ENCODE measurements at regions not wholly inside any gene's neighbourhood (a gene's known extent, or its start where the extent isn't known, plus 50 kb on each side); places are given as distances from the start of the nearest gene placed in this dataset.

DNA sequence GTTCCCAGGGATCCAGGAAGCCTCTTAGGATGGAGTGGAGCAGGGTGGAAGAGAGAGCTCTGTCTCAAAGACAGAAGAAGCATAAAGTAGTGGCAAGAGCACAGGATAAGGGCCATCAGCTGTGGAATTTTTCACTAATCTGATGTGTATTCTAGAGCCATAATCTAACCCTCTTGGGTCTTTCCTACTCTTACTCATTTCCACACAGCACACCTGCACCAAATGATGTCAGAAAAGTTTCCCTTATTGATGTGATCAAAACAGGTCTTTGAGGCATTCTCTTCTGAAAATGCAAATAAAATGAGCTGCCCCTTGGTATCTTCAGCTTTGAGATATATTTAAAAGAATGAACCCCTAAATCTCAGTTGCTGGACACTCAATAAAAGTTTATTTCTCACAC, 415.1 kb upstream of the CHST9 start:
- Histone ChIP-seq H3K4me3 (ENCODE audit: insufficient read depth, low read depth, low read length) (no peak overlapping the region), H3K14ac (replicated peaks; ENCODE audit: low read depth, low read length) (no peak overlapping the region), H4K8ac (ENCODE audit: low read depth in 2 of 2, low read length in 2 of 2) (no peak overlapping the region), H2BK20ac (ENCODE audit: low read depth, low read length) (no peak overlapping the region), H2BK120ac (ENCODE audit: low read depth, low read length) (no peak overlapping the region), H2AK9ac (replicated peaks; ENCODE audit: low read depth, low read length, poor library complexity) (no peak overlapping the region), H3K36me3 (ENCODE audit: control insufficient read depth, insufficient read depth, low read length) (no peaks in the 10 kb centered on the region), H3K4me1 (ENCODE audit: control insufficient read depth, insufficient read depth, low read length) (no peaks in the 10 kb centered on the region), H3K27me3 (ENCODE audit: control insufficient read depth, insufficient read depth, low read length) (no peaks in the 10 kb centered on the region), H4K20me1 (ENCODE audit: insufficient read depth, low read length) (no peaks in the 10 kb centered on the region), H3K9me3 (ENCODE audit: control insufficient read depth, insufficient read depth, low read length) (no peaks in the 10 kb centered on the region), H3K9ac (ENCODE audit: low read depth, low read length) (no peak overlapping the region), H3K79me1 (ENCODE audit: low read depth in 1 of 2, low read length in 2 of 2) (no peaks in the 10 kb centered on the region), H3K4ac (ENCODE audit: low read depth, low read length) (no peak overlapping the region), H2BK15ac (ENCODE audit: low read depth, low read length) (no peak overlapping the region), H2AK5ac (ENCODE audit: low read depth, low read length) (no peak overlapping the region), H4K91ac (ENCODE audit: insufficient read depth, low read depth, low read length) (no peak overlapping the region), H2BK5ac (ENCODE audit: low read depth, low read length, poor library complexity, severe bottlenecking) (no peak overlapping the region), H3K4me2 (ENCODE audit: low read depth, low read length) (no peak overlapping the region), H3K18ac (ENCODE audit: low read depth, low read length) (no peak overlapping the region), H3K27ac (ENCODE audit: insufficient read depth, low read length) (no peak overlapping the region), H3K56ac (ENCODE audit: extremely low read depth, insufficient read depth, low read length) (no peak overlapping the region), H4K5ac (ENCODE audit: low read depth, low read length) (no peak overlapping the region), H3K9me1 (ENCODE audit: insufficient read depth, low read length) (no peaks in the 10 kb centered on the region), H3K23ac (ENCODE audit: low read depth, low read length) (no peak overlapping the region), H2AFZ (replicated peaks; ENCODE audit: low read length, poor library complexity) (no peak overlapping the region)
- in situ Hi-C loops (cut with MboI; ENCODE audit: low sequenced_read_pairs) (loop anchor here (10.0 kb wide), 1 partner anchor 595 kb away; no protein-coding TSS in a partner anchor), dilution Hi-C loops (cut with HindIII; ENCODE audit: low sequenced_read_pairs, unreplicated experiment) (no loop called here), intact Hi-C loops (cut with micrococcal nuclease) (loop anchor here (10.0 kb wide), 3 partner anchors 415 to 1545 kb away; no protein-coding TSS in a partner anchor)
- BruUV-seq (replicated peaks), result no TSS peak
- TF ChIP-seq RFX5 (IDR thresholded peaks at IDR 0.05; ENCODE audit: low read depth, low read length) (no peak), SMC3 (IDR thresholded peaks at IDR 0.05; ENCODE audit: low read depth, low read length) (no peak), NFE2L2 (IDR thresholded peaks at IDR 0.05; ENCODE audit: low read depth, low read length) (no peak), MAZ (IDR thresholded peaks at IDR 0.05; ENCODE audit: borderline replicate concordance, low read depth, low read length) (no peak), CEBPB (IDR thresholded peaks at IDR 0.05; ENCODE audit: low read depth, low read length) (no peak), RAD21 (IDR thresholded peaks at IDR 0.05; ENCODE audit: low read length) (no peak), FOS (IDR thresholded peaks at IDR 0.05; ENCODE audit: low read depth, low read length) (no peak), BHLHE40 (IDR thresholded peaks at IDR 0.05; ENCODE audit: low read depth, low read length) (no peak), MXI1 (IDR thresholded peaks at IDR 0.05; ENCODE audit: borderline replicate concordance, low read depth, low read length) (no peak), MAFK (IDR thresholded peaks at IDR 0.05; ENCODE audit: low read depth, low read length) (no peak), POLR2A (IDR thresholded peaks at IDR 0.05; ENCODE audit: low read depth, low read length) (no peak), CHD1 (IDR thresholded peaks at IDR 0.05; ENCODE audit: low read depth, low read length) (no peak)
- TF ChIP-seq, protein P1, sequence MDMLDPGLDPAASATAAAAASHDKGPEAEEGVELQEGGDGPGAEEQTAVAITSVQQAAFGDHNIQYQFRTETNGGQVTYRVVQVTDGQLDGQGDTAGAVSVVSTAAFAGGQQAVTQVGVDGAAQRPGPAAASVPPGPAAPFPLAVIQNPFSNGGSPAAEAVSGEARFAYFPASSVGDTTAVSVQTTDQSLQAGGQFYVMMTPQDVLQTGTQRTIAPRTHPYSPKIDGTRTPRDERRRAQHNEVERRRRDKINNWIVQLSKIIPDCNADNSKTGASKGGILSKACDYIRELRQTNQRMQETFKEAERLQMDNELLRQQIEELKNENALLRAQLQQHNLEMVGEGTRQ (IDR thresholded peaks at IDR 0.05; ENCODE audit: low read depth, low read length), result no peak
- TF ChIP-seq, protein P2, sequence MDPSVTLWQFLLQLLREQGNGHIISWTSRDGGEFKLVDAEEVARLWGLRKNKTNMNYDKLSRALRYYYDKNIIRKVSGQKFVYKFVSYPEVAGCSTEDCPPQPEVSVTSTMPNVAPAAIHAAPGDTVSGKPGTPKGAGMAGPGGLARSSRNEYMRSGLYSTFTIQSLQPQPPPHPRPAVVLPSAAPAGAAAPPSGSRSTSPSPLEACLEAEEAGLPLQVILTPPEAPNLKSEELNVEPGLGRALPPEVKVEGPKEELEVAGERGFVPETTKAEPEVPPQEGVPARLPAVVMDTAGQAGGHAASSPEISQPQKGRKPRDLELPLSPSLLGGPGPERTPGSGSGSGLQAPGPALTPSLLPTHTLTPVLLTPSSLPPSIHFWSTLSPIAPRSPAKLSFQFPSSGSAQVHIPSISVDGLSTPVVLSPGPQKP (IDR thresholded peaks at IDR 0.05; ENCODE audit: borderline replicate concordance, low read depth, low read length), result no peak
- TF ChIP-seq, protein P3, sequence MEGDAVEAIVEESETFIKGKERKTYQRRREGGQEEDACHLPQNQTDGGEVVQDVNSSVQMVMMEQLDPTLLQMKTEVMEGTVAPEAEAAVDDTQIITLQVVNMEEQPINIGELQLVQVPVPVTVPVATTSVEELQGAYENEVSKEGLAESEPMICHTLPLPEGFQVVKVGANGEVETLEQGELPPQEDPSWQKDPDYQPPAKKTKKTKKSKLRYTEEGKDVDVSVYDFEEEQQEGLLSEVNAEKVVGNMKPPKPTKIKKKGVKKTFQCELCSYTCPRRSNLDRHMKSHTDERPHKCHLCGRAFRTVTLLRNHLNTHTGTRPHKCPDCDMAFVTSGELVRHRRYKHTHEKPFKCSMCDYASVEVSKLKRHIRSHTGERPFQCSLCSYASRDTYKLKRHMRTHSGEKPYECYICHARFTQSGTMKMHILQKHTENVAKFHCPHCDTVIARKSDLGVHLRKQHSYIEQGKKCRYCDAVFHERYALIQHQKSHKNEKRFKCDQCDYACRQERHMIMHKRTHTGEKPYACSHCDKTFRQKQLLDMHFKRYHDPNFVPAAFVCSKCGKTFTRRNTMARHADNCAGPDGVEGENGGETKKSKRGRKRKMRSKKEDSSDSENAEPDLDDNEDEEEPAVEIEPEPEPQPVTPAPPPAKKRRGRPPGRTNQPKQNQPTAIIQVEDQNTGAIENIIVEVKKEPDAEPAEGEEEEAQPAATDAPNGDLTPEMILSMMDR (conservative IDR thresholded peaks at IDR 0.05; ENCODE audit: low read depth, low read length), result no peak
- POLR2A ChIA-PET (ENCODE audit: unreplicated experiment), result no interaction called here
- ATAC-seq (ENCODE audit: low read depth) (no peak), DNase-seq (no peak)
- CTCF ChIA-PET, result interaction anchor here (1.0 to 1.4 kb wide), 2 partner anchors 14 to 1217 kb away, joined by 3 to 5 read pairs; no protein-coding TSS in a partner anchor
